ENCODE measurements at regions not wholly inside any gene's neighbourhood (a gene's known extent, or its start where the extent isn't known, plus 50 kb on each side); places are given as distances from the start of the nearest gene placed in this dataset.
A peak's percentile ranks its signal among the peaks of the same experiment; 100 is the strongest.

GRCh38 chr5:126189862-126190261, 233.3 kb upstream of the GRAMD2B start:
- no peak for TF ChIP-seq CTCF (IDR thresholded peaks at IDR 0.05; ENCODE audit: unreplicated experiment)
- Mint-ChIP-seq H3K36me3 (peaks cover 3% of the 10 kb centered on the region), H3K27me3 (ENCODE audit: low read depth) (no peaks in the 10 kb centered on the region), H3K9me3 (peaks cover 14% of the 10 kb centered on the region), H3K4me1 (peaks cover 16% of the 10 kb centered on the region), H3K4me3 (no peak overlapping the region), H3K27ac (no peak overlapping the region)
- DNase-seq (ENCODE audit: low spot score in 2 of 2, unreplicated experiment in 2 of 2), result no peak

GRCh38 chr5:126192226-126192625, 231.0 kb upstream of the GRAMD2B start:
- H3K4me3 Mint-ChIP-seq, result no peak overlapping the region
- H3K9me3 Mint-ChIP-seq, result peaks cover under 1% of the 10 kb centered on the region
- no peaks in the 10 kb centered on the region for H3K36me3 Mint-ChIP-seq
- H3K27me3 Mint-ChIP-seq (ENCODE audit: low read depth), result no peaks in the 10 kb centered on the region
- peaks cover 23% of the 10 kb centered on the region for H3K4me1 Mint-ChIP-seq
- DNase-seq (ENCODE audit: low spot score in 2 of 2, unreplicated experiment in 2 of 2), result no peak
- H3K27ac Mint-ChIP-seq, result no peak overlapping the region
- no peak for TF ChIP-seq CTCF (IDR thresholded peaks at IDR 0.05; ENCODE audit: unreplicated experiment)

GRCh38 chr5:126195410-126196100, 227.7 kb upstream of the GRAMD2B start:
- peaks cover 27% of the 10 kb centered on the region for H3K4me1 Mint-ChIP-seq
- H3K36me3 Mint-ChIP-seq, result no peaks in the 10 kb centered on the region
- no peak for DNase-seq (ENCODE audit: low spot score in 2 of 2, unreplicated experiment in 2 of 2)
- no peak for TF ChIP-seq CTCF (IDR thresholded peaks at IDR 0.05; ENCODE audit: unreplicated experiment)
- H3K4me3 Mint-ChIP-seq, result no peak overlapping the region
- peak overlapping the region; percentile 59 for H3K27ac Mint-ChIP-seq
- no peaks in the 10 kb centered on the region for H3K27me3 Mint-ChIP-seq (ENCODE audit: low read depth)
- no peaks in the 10 kb centered on the region for H3K9me3 Mint-ChIP-seq

- Mint-ChIP-seq H3K27ac (no peak overlapping the region), H3K27me3 (ENCODE audit: low read depth) (no peaks in the 10 kb centered on the region), H3K9me3 (peaks cover 7% of the 10 kb centered on the region), H3K4me3 (no peak overlapping the region), H3K36me3 (no peaks in the 10 kb centered on the region), H3K4me1 (peaks cover 29% of the 10 kb centered on the region)
- DNase-seq (ENCODE audit: low spot score in 2 of 2, unreplicated experiment in 2 of 2), result no peak
- TF ChIP-seq CTCF (IDR thresholded peaks at IDR 0.05; ENCODE audit: unreplicated experiment), result no peak
Measured at GRCh38 chr5:126198531-126198930, 224.7 kb upstream of the GRAMD2B start.

- Mint-ChIP-seq H3K4me3 (no peak overlapping the region), H3K4me1 (peaks cover 29% of the 10 kb centered on the region), H3K9me3 (peaks cover 12% of the 10 kb centered on the region), H3K36me3 (no peaks in the 10 kb centered on the region), H3K27ac (no peak overlapping the region), H3K27me3 (ENCODE audit: low read depth) (no peaks in the 10 kb centered on the region)
- DNase-seq (ENCODE audit: low spot score in 2 of 2, unreplicated experiment in 2 of 2), result no peak
- TF ChIP-seq CTCF (IDR thresholded peaks at IDR 0.05; ENCODE audit: unreplicated experiment), result no peak
Measured at GRCh38 chr5:126199467-126199866, 223.7 kb upstream of the GRAMD2B start.
